ENCODE measurements at regions not wholly inside any gene's neighbourhood (a gene's known extent, or its start where the extent isn't known, plus 50 kb on each side); places are given as distances from the start of the nearest gene placed in this dataset.

DNA sequence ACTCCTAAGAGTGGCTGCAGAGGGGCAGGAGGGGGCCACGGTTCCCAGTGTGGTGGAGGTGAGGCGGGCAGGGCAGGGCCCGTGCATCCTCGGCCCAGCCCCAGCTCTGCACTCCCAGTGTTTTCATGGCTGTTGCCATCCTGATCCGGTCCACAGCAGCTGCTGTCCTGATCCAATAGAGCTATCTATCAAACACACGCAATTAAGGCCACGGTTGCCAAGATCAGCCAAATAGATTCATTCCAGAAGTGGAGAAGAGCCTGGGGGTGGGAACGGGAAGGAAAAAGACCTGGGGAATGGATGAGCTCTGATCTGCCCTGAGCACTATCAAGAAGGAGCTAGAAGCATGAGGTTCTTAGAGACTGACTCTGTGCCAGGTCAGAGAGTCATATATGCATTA is 160.9 kb upstream of the SYT13 start:
- H3K23me2 ChIP-seq (ENCODE audit: insufficient read length, low read depth, low read length, poor library complexity, severe bottlenecking) = no peaks in the 10 kb centered on the region
- Mint-ChIP-seq H3K4me3 (no peak overlapping the region), H3K4me1 (peaks cover 3 to 10% of the 10 kb centered on the region in 2 experiments), H3K27me3 (ENCODE audit: low read depth) (peaks cover 2% of the 10 kb centered on the region; the same call in 1 of the 2 replicates), H3K9me3 (no peaks in the 10 kb centered on the region), H3K27ac (no peak overlapping the region), H3K36me3 (ENCODE audit: insufficient read depth in 1 of 3, low read depth in 3 of 3) (no peaks in the 10 kb centered on the region)
- TF ChIP-seq, protein P1, sequence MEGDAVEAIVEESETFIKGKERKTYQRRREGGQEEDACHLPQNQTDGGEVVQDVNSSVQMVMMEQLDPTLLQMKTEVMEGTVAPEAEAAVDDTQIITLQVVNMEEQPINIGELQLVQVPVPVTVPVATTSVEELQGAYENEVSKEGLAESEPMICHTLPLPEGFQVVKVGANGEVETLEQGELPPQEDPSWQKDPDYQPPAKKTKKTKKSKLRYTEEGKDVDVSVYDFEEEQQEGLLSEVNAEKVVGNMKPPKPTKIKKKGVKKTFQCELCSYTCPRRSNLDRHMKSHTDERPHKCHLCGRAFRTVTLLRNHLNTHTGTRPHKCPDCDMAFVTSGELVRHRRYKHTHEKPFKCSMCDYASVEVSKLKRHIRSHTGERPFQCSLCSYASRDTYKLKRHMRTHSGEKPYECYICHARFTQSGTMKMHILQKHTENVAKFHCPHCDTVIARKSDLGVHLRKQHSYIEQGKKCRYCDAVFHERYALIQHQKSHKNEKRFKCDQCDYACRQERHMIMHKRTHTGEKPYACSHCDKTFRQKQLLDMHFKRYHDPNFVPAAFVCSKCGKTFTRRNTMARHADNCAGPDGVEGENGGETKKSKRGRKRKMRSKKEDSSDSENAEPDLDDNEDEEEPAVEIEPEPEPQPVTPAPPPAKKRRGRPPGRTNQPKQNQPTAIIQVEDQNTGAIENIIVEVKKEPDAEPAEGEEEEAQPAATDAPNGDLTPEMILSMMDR (conservative IDR thresholded peaks at IDR 0.05) = no peak
- H3K18ac ChIP-seq (ENCODE audit: insufficient read length, low read depth, low read length) = no peak overlapping the region
- H3K27ac ChIP-seq (ENCODE audit: insufficient read length, low read depth, low read length) = no peak overlapping the region
- no peak overlapping the region for H3K4ac ChIP-seq (ENCODE audit: low read depth, low read length)
- no peak overlapping the region for H3K23ac ChIP-seq (ENCODE audit: insufficient read length, low read depth, low read length)
- no peaks in the 10 kb centered on the region for H3K79me1 ChIP-seq (ENCODE audit: insufficient read depth, low read depth, low read length, poor library complexity, severe bottlenecking)
- DNase-seq = no peak
- no peak overlapping the region for H2BK120ac ChIP-seq (ENCODE audit: low read depth, low read length, poor library complexity, severe bottlenecking)
- H3K4me1 ChIP-seq (ENCODE audit: insufficient read depth, low read length) = no peaks in the 10 kb centered on the region
- no peaks in the 10 kb centered on the region for H3K9me3 ChIP-seq (ENCODE audit: control insufficient read depth, low read depth, low read length)
- no peak overlapping the region for H4K91ac ChIP-seq (ENCODE audit: insufficient read length, low read depth, low read length)
- H3T11ph ChIP-seq (ENCODE audit: low read length) = no peak overlapping the region
- H2BK5ac ChIP-seq (ENCODE audit: insufficient read length, low read length) = no peak overlapping the region
- no peak overlapping the region for H2AK5ac ChIP-seq (ENCODE audit: insufficient read length, low read length)
- H4K20me1 ChIP-seq (ENCODE audit: control insufficient read depth, insufficient read depth, insufficient read length) = no peaks in the 10 kb centered on the region
- H4K5ac ChIP-seq (ENCODE audit: insufficient read length, low read depth, low read length) = no peak overlapping the region
- no peak overlapping the region for H3K9ac ChIP-seq (ENCODE audit: extremely low read depth, insufficient read length, low read length)
- H2BK20ac ChIP-seq (ENCODE audit: low read depth, low read length, poor library complexity, severe bottlenecking) = no peak overlapping the region
- H2BK12ac ChIP-seq (ENCODE audit: insufficient read length, low read depth, low read length) = no peak overlapping the region
- no peak overlapping the region for H2BK15ac ChIP-seq (ENCODE audit: low read depth, low read length)
- no peaks in the 10 kb centered on the region for H3K79me2 ChIP-seq (ENCODE audit: insufficient read depth, low read length)
- H4K8ac ChIP-seq (replicated peaks; ENCODE audit: insufficient read length, low read depth, low read length) = no peak overlapping the region
- no peak overlapping the region for H3K56ac ChIP-seq (ENCODE audit: insufficient read length, low read depth, low read length)
- WGBS (ENCODE audit: extremely low coverage, insufficient read length, low lambda C conversion rate) = no CpG with 5 or more reads among the region's 8 CpGs
- H3K27me3 ChIP-seq (ENCODE audit: insufficient read depth, low read length) = no peaks in the 10 kb centered on the region
- H2AFZ ChIP-seq (ENCODE audit: low read length) = no peak overlapping the region
- H3K4me2 ChIP-seq (ENCODE audit: insufficient read depth, insufficient read length, low read length) = no peak overlapping the region
- H3K14ac ChIP-seq (ENCODE audit: insufficient read depth, low read length) = no peak overlapping the region

Data from H9 (cell line).